ENCODE measurements at regions not wholly inside any gene's neighbourhood (a gene's known extent, or its start where the extent isn't known, plus 50 kb on each side); places are given as distances from the start of the nearest gene placed in this dataset.

DNA sequence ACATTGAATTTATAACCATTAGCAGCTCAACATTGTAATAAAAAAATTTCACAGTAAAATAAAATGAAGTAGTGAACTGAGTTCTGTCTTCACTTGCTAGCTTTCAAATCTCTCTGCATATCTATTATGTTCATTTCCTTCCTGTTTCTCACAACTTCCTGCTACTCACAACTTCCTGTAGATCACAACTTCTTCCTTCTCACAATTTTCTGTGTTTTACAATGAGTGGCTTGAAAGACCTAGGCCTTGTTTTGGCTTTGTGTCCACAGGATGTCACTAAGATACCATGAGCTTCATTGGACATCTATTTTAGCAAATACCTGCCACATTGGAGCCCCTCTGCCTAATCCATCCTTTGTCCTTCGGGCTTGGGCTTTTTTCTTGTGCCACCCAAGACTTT is 480.3 kb upstream of the ADAMTS16 start:
- TF ChIP-seq POLR2AphosphoS5 (IDR thresholded peaks at IDR 0.05; ENCODE audit: low read depth, low read length) = no peak
- no peak for TF ChIP-seq TAF1 (IDR thresholded peaks at IDR 0.05; ENCODE audit: borderline replicate concordance, insufficient read depth, low read length)
- TF ChIP-seq, protein P1, sequence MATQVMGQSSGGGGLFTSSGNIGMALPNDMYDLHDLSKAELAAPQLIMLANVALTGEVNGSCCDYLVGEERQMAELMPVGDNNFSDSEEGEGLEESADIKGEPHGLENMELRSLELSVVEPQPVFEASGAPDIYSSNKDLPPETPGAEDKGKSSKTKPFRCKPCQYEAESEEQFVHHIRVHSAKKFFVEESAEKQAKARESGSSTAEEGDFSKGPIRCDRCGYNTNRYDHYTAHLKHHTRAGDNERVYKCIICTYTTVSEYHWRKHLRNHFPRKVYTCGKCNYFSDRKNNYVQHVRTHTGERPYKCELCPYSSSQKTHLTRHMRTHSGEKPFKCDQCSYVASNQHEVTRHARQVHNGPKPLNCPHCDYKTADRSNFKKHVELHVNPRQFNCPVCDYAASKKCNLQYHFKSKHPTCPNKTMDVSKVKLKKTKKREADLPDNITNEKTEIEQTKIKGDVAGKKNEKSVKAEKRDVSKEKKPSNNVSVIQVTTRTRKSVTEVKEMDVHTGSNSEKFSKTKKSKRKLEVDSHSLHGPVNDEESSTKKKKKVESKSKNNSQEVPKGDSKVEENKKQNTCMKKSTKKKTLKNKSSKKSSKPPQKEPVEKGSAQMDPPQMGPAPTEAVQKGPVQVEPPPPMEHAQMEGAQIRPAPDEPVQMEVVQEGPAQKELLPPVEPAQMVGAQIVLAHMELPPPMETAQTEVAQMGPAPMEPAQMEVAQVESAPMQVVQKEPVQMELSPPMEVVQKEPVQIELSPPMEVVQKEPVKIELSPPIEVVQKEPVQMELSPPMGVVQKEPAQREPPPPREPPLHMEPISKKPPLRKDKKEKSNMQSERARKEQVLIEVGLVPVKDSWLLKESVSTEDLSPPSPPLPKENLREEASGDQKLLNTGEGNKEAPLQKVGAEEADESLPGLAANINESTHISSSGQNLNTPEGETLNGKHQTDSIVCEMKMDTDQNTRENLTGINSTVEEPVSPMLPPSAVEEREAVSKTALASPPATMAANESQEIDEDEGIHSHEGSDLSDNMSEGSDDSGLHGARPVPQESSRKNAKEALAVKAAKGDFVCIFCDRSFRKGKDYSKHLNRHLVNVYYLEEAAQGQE (IDR thresholded peaks at IDR 0.05; ENCODE audit: insufficient read depth in 1 of 2, low read depth in 2 of 2, low read length in 2 of 2) = no peak
- no peak for TF ChIP-seq SIN3A (IDR thresholded peaks at IDR 0.05; ENCODE audit: borderline replicate concordance, insufficient read depth, low read length)
- TF ChIP-seq FOXP2 (optimal IDR thresholded peaks at IDR 0.05; ENCODE audit: borderline replicate concordance, extremely low read depth, extremely low read length, insufficient read depth) = no peak

All from PFSK-1 (cell line).